OCI-LY1 (cell line): ENCODE measurements at regions not wholly inside any gene's neighbourhood (a gene's known extent, or its start where the extent isn't known, plus 50 kb on each side); places are given as distances from the start of the nearest gene placed in this dataset.
"Not testable (repeated sequence)": the region's sequence is repeated elsewhere in the genome, so short reads cannot be mapped to it uniquely, and the experiment has no call there.

ENCODE experiments used
- H2AFZ ChIP-seq: fragments of 200-600 bp; sonication (generic), shearing (Covaris generic); 2 replicates; pipeline ENCODE4 v1.6.0; 2014; ENCODE audit warnings: antibody characterized with exemption, mild to moderate bottlenecking, low read length
- H3F3A ChIP-seq: fragments of 200-600 bp; sonication (generic), shearing (Covaris generic); 2 replicates; pipeline ENCODE4 v1.6.0; 2014; ENCODE audit warnings: mild to moderate bottlenecking, antibody characterized with exemption, low read length, moderate library complexity; ENCODE audit not compliant: insufficient read depth
- H3K27ac ChIP-seq: fragments of 200-600 bp; sonication (generic); 2 replicates; pipeline ENCODE4 v1.5.1; 2014; ENCODE audit warnings: low read length, mixed run types, mild to moderate bottlenecking, low read depth; ENCODE audit not compliant: poor library complexity, severe bottlenecking
- H3K27me3 ChIP-seq: fragments of 200-600 bp; sonication (generic); 2 replicates; pipeline ENCODE4 v1.6.0; 2014; ENCODE audit warnings: antibody characterized with exemption, mild to moderate bottlenecking, low read length, moderate library complexity; ENCODE audit not compliant: insufficient read depth
- H3K36me3 ChIP-seq: fragments of 200-600 bp; sonication (generic); 2 replicates; pipeline ENCODE4 v1.6.1; 2014; ENCODE audit warnings: mild to moderate bottlenecking, antibody characterized with exemption, low read length, moderate library complexity, mixed read lengths; ENCODE audit not compliant: insufficient read depth
- H3K4me1 ChIP-seq: fragments of 200-600 bp; sonication (generic); 2 replicates; pipeline ENCODE4 v1.5.1; 2014; ENCODE audit warnings: mild to moderate bottlenecking, low read length, moderate library complexity; ENCODE audit not compliant: insufficient read depth, severe bottlenecking
- H3K4me2 ChIP-seq: fragments of 200-600 bp; sonication (generic), shearing (Covaris generic); 2 replicates; pipeline ENCODE4 v1.6.1; 2014; ENCODE audit warnings: low read length
- H3K4me3 ChIP-seq: fragments of 200-600 bp; sonication (generic); 2 replicates; pipeline ENCODE4 v1.5.1; 2014; ENCODE audit warnings: low read length, low read depth, mild to moderate bottlenecking, mixed read lengths; ENCODE audit not compliant: poor library complexity, severe bottlenecking
- H3K79me2 ChIP-seq: fragments of 200-600 bp; shearing (Covaris generic); 2 replicates; pipeline ENCODE4 v1.6.1; 2016; ENCODE audit warnings: mixed run types, low read length, mixed read lengths; ENCODE audit not compliant: insufficient read depth
- H3K9ac ChIP-seq: fragments of 200-600 bp; sonication (generic), shearing (Covaris generic); 2 replicates; pipeline ENCODE4 v1.6.1; 2014; ENCODE audit warnings: mild to moderate bottlenecking, low read length, mixed read lengths
- H3K9me2 ChIP-seq: fragments of 200-600 bp; sonication (generic), shearing (Covaris generic); 2 replicates; pipeline ENCODE4 v1.6.1; 2014; ENCODE audit warnings: low read depth, mild to moderate bottlenecking, low read length, mixed read lengths
- H3K9me3 ChIP-seq: fragments of 200-600 bp; shearing (Covaris generic); 2 replicates; pipeline ENCODE4 v1.6.1; 2014; ENCODE audit warnings: low read length, mixed read lengths
- H4K20me1 ChIP-seq: fragments of 200-600 bp; sonication (generic), shearing (Covaris generic); 2 replicates; pipeline ENCODE4 v1.6.0; 2016; ENCODE audit warnings: mild to moderate bottlenecking, low read length; ENCODE audit not compliant: insufficient read depth
- CTCF ChIP-seq: fragments of 200-600 bp; sonication (generic), shearing (Covaris generic); IDR thresholded peaks from 2 replicates; pipeline ENCODE4 v1.5.1; 2017; ENCODE audit warnings: mild to moderate bottlenecking, antibody characterized with exemption, low read length, moderate library complexity, mixed read lengths
- EZH2 ChIP-seq: fragments of 200-600 bp; sonication (generic), shearing (Covaris generic); IDR thresholded peaks from 2 replicates; pipeline ENCODE4 v1.8.0; 2017; ENCODE audit warnings: borderline replicate concordance, mixed run types, mild to moderate bottlenecking, antibody characterized with exemption, low read length, moderate library complexity, mixed read lengths

GRCh38 chr18:75970212-75970611 is 524.8 kb downstream of the ZNF516 start:
- no peak overlapping the region for H2AFZ ChIP-seq
- no peaks in the 10 kb centered on the region for H3K27me3 ChIP-seq
- H3K4me1 ChIP-seq, result no peaks in the 10 kb centered on the region
- H3K4me3 ChIP-seq, result no peak overlapping the region
- no peaks in the 10 kb centered on the region for H4K20me1 ChIP-seq
- H3K4me2 ChIP-seq, result no peak overlapping the region
- no peaks in the 10 kb centered on the region for H3K9me3 ChIP-seq
- no peaks in the 10 kb centered on the region for H3K79me2 ChIP-seq
- H3K27ac ChIP-seq, result no peak overlapping the region
- no peak for TF ChIP-seq CTCF
- TF ChIP-seq EZH2, result no peak
- no peak overlapping the region for H3K9ac ChIP-seq
- H3K9me2 ChIP-seq, result no peaks in the 10 kb centered on the region
- H3F3A ChIP-seq, result no peaks in the 10 kb centered on the region
- no peaks in the 10 kb centered on the region for H3K36me3 ChIP-seq

- H2AFZ ChIP-seq, result no peak overlapping the region
- no peaks in the 10 kb centered on the region for H3F3A ChIP-seq
- H3K9ac ChIP-seq, result no peak overlapping the region
- no peaks in the 10 kb centered on the region for H4K20me1 ChIP-seq
- H3K27me3 ChIP-seq, result no peaks in the 10 kb centered on the region
- H3K9me3 ChIP-seq, result no peaks in the 10 kb centered on the region
- no peak overlapping the region for H3K4me3 ChIP-seq
- H3K9me2 ChIP-seq, result no peaks in the 10 kb centered on the region
- TF ChIP-seq EZH2 (no peak), CTCF (no peak)
- H3K4me1 ChIP-seq, result no peaks in the 10 kb centered on the region
- no peak overlapping the region for H3K27ac ChIP-seq
- H3K4me2 ChIP-seq, result no peak overlapping the region
- H3K36me3 ChIP-seq, result no peaks in the 10 kb centered on the region
- no peaks in the 10 kb centered on the region for H3K79me2 ChIP-seq
Measured at GRCh38 chr18:75966431-75966830, 528.6 kb downstream of the ZNF516 start.

- no peak overlapping the region for H3K4me3 ChIP-seq
- H3K9ac ChIP-seq, result no peak overlapping the region
- no peaks in the 10 kb centered on the region for H3K79me2 ChIP-seq
- H3K4me1 ChIP-seq, result no peaks in the 10 kb centered on the region
- no peaks in the 10 kb centered on the region for H3F3A ChIP-seq
- no peaks in the 10 kb centered on the region for H4K20me1 ChIP-seq
- no peak overlapping the region for H3K27ac ChIP-seq
- H3K4me2 ChIP-seq, result no peak overlapping the region
- H3K9me3 ChIP-seq, result no peaks in the 10 kb centered on the region
- H3K27me3 ChIP-seq, result no peaks in the 10 kb centered on the region
- no peaks in the 10 kb centered on the region for H3K9me2 ChIP-seq
- H2AFZ ChIP-seq, result no peak overlapping the region
- TF ChIP-seq EZH2 (no peak), CTCF (no peak)
- no peaks in the 10 kb centered on the region for H3K36me3 ChIP-seq
Measured at GRCh38 chr18:75962036-75962572, 532.9 kb downstream of the ZNF516 start.

GRCh38 chr18:75960356-75960755 is 532.9 kb upstream of the SMIM21 start:
- not testable (repeated sequence) for H3K79me2 ChIP-seq, H3K36me3 ChIP-seq, H3K27ac ChIP-seq, H3K9me3 ChIP-seq, H3K9me2 ChIP-seq, H3F3A ChIP-seq, H3K4me1 ChIP-seq, H3K27me3 ChIP-seq, H3K4me3 ChIP-seq, H3K4me2 ChIP-seq, H4K20me1 ChIP-seq, H2AFZ ChIP-seq, H3K9ac ChIP-seq
